22Rv1 (cell line): ENCODE measurements at regions not wholly inside any gene's neighbourhood (a gene's known extent, or its start where the extent isn't known, plus 50 kb on each side); places are given as distances from the start of the nearest gene placed in this dataset.
"Not testable (repeated sequence)": the region's sequence is repeated elsewhere in the genome, so short reads cannot be mapped to it uniquely, and the experiment has no call there.

Source experiments
- H3K27ac ChIP-seq: fragments of 450-650 bp; 2 replicates; pipeline ENCODE4 v1.5.1; 2017
- CTCF ChIP-seq: fragments of 450-650 bp; IDR thresholded peaks from 2 replicates; pipeline ENCODE4 v1.5.1; 2017; ENCODE audit warnings: mild to moderate bottlenecking
- ZFX ChIP-seq: fragments of 450-650 bp; IDR thresholded peaks from 2 replicates; pipeline ENCODE4 v1.6.1; 2017; ENCODE audit warnings: antibody characterized with exemption, borderline replicate concordance

DNA sequence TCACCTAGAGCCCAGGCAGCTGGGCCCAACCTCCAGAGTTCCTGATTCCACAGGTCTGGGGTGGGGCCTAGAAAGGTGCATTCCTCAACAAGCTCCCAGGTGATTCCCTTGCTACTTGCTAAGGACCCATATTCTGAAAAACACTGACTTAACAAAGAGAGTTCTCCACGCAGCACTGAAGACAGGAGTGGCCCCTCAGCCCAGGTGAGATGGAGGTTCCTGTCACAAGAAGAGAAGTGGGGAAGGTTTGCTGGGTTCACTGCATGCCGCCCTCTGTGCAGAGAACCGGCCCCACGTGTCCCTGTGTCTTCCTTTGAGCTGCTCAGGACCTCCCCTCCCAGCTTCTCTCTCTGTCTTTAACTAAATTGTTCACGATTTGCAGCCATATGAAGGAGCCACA is 201.4 kb upstream of the DDX18 start:
- H3K27ac ChIP-seq = no peak overlapping the region
- TF ChIP-seq CTCF (no peak), ZFX (no peak)

DNA sequence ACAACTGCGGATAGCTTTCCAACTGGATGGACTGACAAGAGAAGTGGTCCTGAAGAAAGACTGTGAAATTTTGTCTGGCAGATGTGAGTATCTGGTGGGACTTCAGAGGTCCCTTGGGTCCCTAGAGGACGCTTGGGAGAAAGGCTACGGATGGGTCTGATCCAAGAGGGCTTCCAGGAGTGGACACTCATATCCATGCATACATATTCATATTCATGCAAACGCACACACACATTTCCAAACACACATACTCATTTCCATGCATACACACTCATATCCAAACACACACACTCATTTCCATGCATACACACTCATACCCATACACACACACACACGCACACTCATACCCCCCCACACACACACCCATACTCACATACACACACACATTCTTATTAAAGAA is 200.2 kb upstream of the DDX18 start:
- no peak for TF ChIP-seq CTCF
- no peak for TF ChIP-seq ZFX

DNA sequence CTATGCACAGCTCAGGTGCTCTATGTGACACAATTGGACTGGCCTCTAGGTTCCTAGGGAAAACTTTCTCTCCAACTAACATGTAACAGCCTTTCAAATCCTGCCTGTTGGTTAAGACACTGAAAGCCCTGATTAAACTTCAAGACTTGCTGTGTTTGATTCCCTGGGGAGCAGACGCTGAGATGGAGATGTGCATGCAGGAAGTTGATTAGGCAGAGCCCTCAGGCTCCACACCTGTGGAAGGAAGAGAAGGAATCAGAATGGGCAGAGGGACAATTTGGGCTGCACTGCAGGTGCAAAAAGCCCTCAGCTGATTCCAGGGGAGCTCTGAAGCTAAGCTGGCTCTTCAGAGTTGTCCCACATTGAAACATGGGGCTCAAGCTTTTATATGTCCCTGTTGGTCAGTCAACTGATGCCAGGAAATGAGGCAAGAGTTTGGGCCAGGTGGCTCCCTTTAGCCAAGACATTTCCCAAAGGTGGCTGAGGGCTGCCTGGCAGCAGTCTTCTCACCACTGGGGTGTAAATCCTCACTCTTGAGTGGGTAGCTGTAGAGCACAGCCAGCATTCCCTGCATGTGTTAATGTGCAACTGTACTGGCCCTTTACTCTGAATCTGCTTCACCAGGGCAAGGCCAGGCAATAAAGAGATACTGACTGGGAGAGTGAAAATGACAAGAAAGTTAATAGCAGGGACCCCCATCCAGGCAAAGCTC is 199.5 kb upstream of the DDX18 start:
- TF ChIP-seq ZFX = no peak
- no peak for TF ChIP-seq CTCF
- no peak overlapping the region for H3K27ac ChIP-seq

More for the DNA sequence above, 200.2 kb upstream of the DDX18 start:
- no peak overlapping the region for H3K27ac ChIP-seq

- H3K27ac ChIP-seq = no peak overlapping the region
- TF ChIP-seq ZFX (no peak), CTCF (no peak)
These were observed 195.9 kb upstream of the DDX18 start for GRCh38 chr2:117618607-117619006.

GRCh38 chr2:117621326-117621725 is 193.2 kb upstream of the DDX18 start:
- TF ChIP-seq CTCF (no peak), ZFX (no peak)
- H3K27ac ChIP-seq = no peak overlapping the region

GRCh38 chr2:117623175-117623574 is 191.3 kb upstream of the DDX18 start:
- not testable (repeated sequence) for H3K27ac ChIP-seq

GRCh38 chr2:117631152-117631945 is 183.1 kb upstream of the DDX18 start:
- H3K27ac ChIP-seq = no peak overlapping the region
- TF ChIP-seq CTCF (no peak), ZFX (no peak)

DNA sequence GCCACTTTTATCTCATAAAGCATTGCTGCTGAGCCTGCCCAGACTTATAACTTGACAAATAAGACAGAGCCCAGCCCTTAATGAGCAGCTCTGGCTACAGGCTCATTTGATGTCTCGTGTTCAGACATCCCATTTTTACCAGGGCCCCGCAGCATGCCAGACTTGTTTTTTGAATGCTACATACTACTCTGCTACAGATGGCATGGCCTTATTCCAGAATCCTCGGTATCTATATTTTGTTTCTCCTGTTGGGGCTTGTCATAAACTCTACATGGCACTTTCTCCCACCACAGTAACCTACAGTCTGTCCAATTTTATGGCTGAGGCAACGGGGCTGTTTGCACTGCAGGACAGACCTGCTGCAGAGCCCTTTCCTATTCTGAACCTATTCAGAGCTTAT is 179.0 kb upstream of the DDX18 start:
- no peak overlapping the region for H3K27ac ChIP-seq
- TF ChIP-seq CTCF (no peak), ZFX (no peak)
